HepG2 (cell line): ENCODE measurements at regions not wholly inside any gene's neighbourhood (a gene's known extent, or its start where the extent isn't known, plus 50 kb on each side); places are given as distances from the start of the nearest gene placed in this dataset.

ENCODE experiments used
- ATAC-seq: fragments of 200-7000 bp; cut with Tn5 transposase; 3 replicates; pipeline ENCODE4 v1.9.1; 2020; ENCODE audit warnings: mild to moderate bottlenecking, moderate library complexity
- BruUV-seq: library from RNA; stranded (reverse); fragments of 400-500 nt; replicated peaks from 2 replicates; lab custom pipeline; 2021; lab: Mats Ljungman, UMichigan
- CTCF ChIA-PET: fragments of 300-600 bp; formaldehyde crosslinking; extraction: SDS; loops from one replicate; lab custom pipeline; 2021; ENCODE audit warnings: low total read pairs, inconsistent platforms, low intra/inter-chr PET ratio; lab: Yijun Ruan, JAX
- POLR2A ChIA-PET: fragments of 350-600 bp; sonication (Branson Sonifier 250); formaldehyde crosslinking; loops from one replicate; lab custom pipeline; 2020; ENCODE audit warnings: antibody characterized with exemption, inconsistent platforms; lab: Yijun Ruan, JAX
- DNase-seq: peaks from one replicate; pipeline ENCODE4 v3.0.0-alpha.2; 2015; ENCODE audit warnings: low spot score
- FAIRE-seq: peaks from 3 replicates; lab custom pipeline; 2011; peaks lifted over from hg19 to GRCh38; lab: Jason Lieb, UNC
- H2AFZ ChIP-seq: one replicate; pipeline ENCODE4 v1.6.1; 2011; ENCODE audit warnings: low read length, inconsistent platforms
- H3K27ac ChIP-seq: fragments of 300-600 bp; 3 replicates; pipeline ENCODE4 v1.8.0; 2011; ENCODE audit warnings: mixed run types, mild to moderate bottlenecking, mixed read lengths, low read length, inconsistent platforms; ENCODE audit not compliant: insufficient read depth; ENCODE audit errors: extremely low read length
- H3K27me3 ChIP-seq, 2 experiments: fragments of 200-600 bp in 1 of 2; 2 replicates in 1 of 2; 3 replicates in 1 of 2; pipeline versions ENCODE4 v1.6.0 to v1.8.0; 2011; ENCODE audit warnings: low read length in 2 of 2, mild to moderate bottlenecking in 2 of 2, moderate library complexity in 2 of 2, inconsistent platforms in 1 of 2; ENCODE audit not compliant: insufficient read depth in 2 of 2, control insufficient read depth in 1 of 2
- H3K36me3 ChIP-seq, 2 experiments: fragments of 200-600 bp in 1 of 2; replicated peaks in 1 of 2; 2 replicates in 1 of 2; 3 replicates in 1 of 2; pipeline versions ENCODE4 v1.5.1 to v1.8.0; 2011; ENCODE audit warnings: low read length in 2 of 2, inconsistent platforms in 1 of 2; ENCODE audit not compliant: insufficient read depth in 2 of 2, control insufficient read depth in 1 of 2
- H3K4me1 ChIP-seq: 2 replicates; pipeline ENCODE4 v1.5.1; 2012; ENCODE audit warnings: low read length, inconsistent platforms; ENCODE audit not compliant: insufficient read depth
- H3K4me2 ChIP-seq: 2 replicates; pipeline ENCODE4 v1.6.0; 2011; ENCODE audit warnings: low read depth, low read length, inconsistent platforms
- H3K4me3 ChIP-seq, 3 experiments: fragments of 200-600 bp in 1 of 3; sonication (generic), shearing (Covaris generic) in 1 of 3; replicated peaks in 1 of 3; 2 replicates each; pipeline ENCODE4 v1.5.1; 2011 to 2016; ENCODE audit warnings: low read length in 3 of 3, inconsistent platforms in 2 of 3, low read depth in 2 of 3, mild to moderate bottlenecking in 2 of 3, control low read depth in 1 of 3, mixed read lengths in 1 of 3; ENCODE audit not compliant: insufficient read depth in 1 of 3
- H3K79me2 ChIP-seq: one replicate; pipeline ENCODE4 v1.6.1; 2011; ENCODE audit warnings: low read length, inconsistent platforms; ENCODE audit not compliant: insufficient read depth
- H3K9ac ChIP-seq: 2 replicates; pipeline ENCODE4 v1.6.0; 2011; ENCODE audit warnings: mild to moderate bottlenecking, low read depth, low read length, inconsistent platforms; ENCODE audit not compliant: insufficient read depth
- H3K9me3 ChIP-seq: 2 replicates; pipeline ENCODE4 v1.5.1; 2012; ENCODE audit warnings: mild to moderate bottlenecking, low read length
- H4K20me1 ChIP-seq: 2 replicates; pipeline ENCODE4 v1.6.0; 2011; ENCODE audit warnings: inconsistent platforms, mild to moderate bottlenecking, low read length, moderate library complexity; ENCODE audit not compliant: insufficient read depth
- ATAD3A ChIP-seq: sonication (generic); formaldehyde crosslinking; IDR thresholded peaks from 2 replicates; pipeline ENCODE4 v1.4.0; 2020; ENCODE audit warnings: missing genetic modification reagents
- EZH2 ChIP-seq: conservative IDR thresholded peaks from 2 replicates; pipeline ENCODE4 v1.6.1; 2012; ENCODE audit warnings: mild to moderate bottlenecking, low read depth, low read length, moderate library complexity
- HNRNPLL ChIP-seq: fragments of 200-400 bp; formaldehyde crosslinking; IDR thresholded peaks from 2 replicates; pipeline ENCODE4 v1.6.1; 2017; ENCODE audit warnings: mild to moderate bottlenecking, low read depth, low read length; ENCODE audit not compliant: poor library complexity, severe bottlenecking
- IKZF1 ChIP-seq: fragments of 450-650 bp; IDR thresholded peaks from 2 replicates; pipeline ENCODE4 v1.7.1; 2016
- KAT8 ChIP-seq: IDR thresholded peaks from 2 replicates; pipeline ENCODE4 v1.6.1; 2016; ENCODE audit warnings: missing genetic modification reagents, missing compliant biosample characterization
- KDM3A ChIP-seq: IDR thresholded peaks from 2 replicates; pipeline ENCODE4 v1.6.1; 2018; ENCODE audit warnings: low read depth, missing compliant biosample characterization
- MEIS1 ChIP-seq: sonication (generic); formaldehyde crosslinking; IDR thresholded peaks from 2 replicates; pipeline ENCODE4 v1.9.0; 2021; ENCODE audit warnings: mild to moderate bottlenecking, missing genetic modification reagents, moderate library complexity, borderline replicate concordance
- MLLT10 ChIP-seq: sonication (generic); formaldehyde crosslinking; IDR thresholded peaks from 2 replicates; pipeline ENCODE4 v1.4.0; 2020; ENCODE audit warnings: missing genetic modification reagents
- NKX3-1 ChIP-seq: sonication (generic); formaldehyde crosslinking; IDR thresholded peaks from 2 replicates; pipeline ENCODE4 v1.5.0; 2020; ENCODE audit warnings: missing genetic modification reagents
- ZMYM4 ChIP-seq: sonication (generic); formaldehyde crosslinking; IDR thresholded peaks from 2 replicates; pipeline ENCODE4 v1.8.1; 2023; ENCODE audit warnings: mild to moderate bottlenecking, missing genetic modification reagents
- ZNF24 ChIP-seq: fragments of 450-650 bp; IDR thresholded peaks from 2 replicates; pipeline ENCODE4 v1.6.1; 2017; ENCODE audit warnings: antibody characterized with exemption, mild to moderate bottlenecking
- ZNF274 ChIP-seq: sonication (generic); formaldehyde crosslinking; IDR thresholded peaks from 2 replicates; pipeline ENCODE4 v1.5.1; 2020; ENCODE audit warnings: mild to moderate bottlenecking, missing genetic modification reagents
- ZNF44 ChIP-seq: sonication (generic); formaldehyde crosslinking; IDR thresholded peaks from 2 replicates; pipeline ENCODE4 v1.5.1; 2020; ENCODE audit warnings: mild to moderate bottlenecking, missing genetic modification reagents
- ZNF557 ChIP-seq: sonication (generic); formaldehyde crosslinking; IDR thresholded peaks from 2 replicates; pipeline ENCODE4 v1.4.0; 2020; ENCODE audit warnings: missing genetic modification reagents
- ZNF761 ChIP-seq: sonication (generic); formaldehyde crosslinking; conservative IDR thresholded peaks from 2 replicates; pipeline ENCODE4 v1.4.0; 2020; ENCODE audit warnings: mild to moderate bottlenecking, missing genetic modification reagents
- WGBS: methylation state at CpG from one replicate; pipeline ENCODE4 v1.1.6; 2017; ENCODE audit warnings: low lambda C conversion rate; 5-methylcytosine and 5-hydroxymethylcytosine counted together
- in situ Hi-C: cut with HindIII; loops from 2 replicates; pipeline ENCODE4 v1.10.0; 2017; ENCODE audit warnings: low pct_unique_long_range_greater_than_20kb; ENCODE audit not compliant: extremely low pct_ligation_motif_present
- intact Hi-C: fragments of 100-400 bp; cut with micrococcal nuclease; formaldehyde crosslinking; loops from one replicate; pipeline ENCODE4 v1.10.0; 2022; ENCODE audit not compliant: unreplicated experiment
- TF ChIP-seq, protein P1 (sequence below): sonication (generic); formaldehyde crosslinking; IDR thresholded peaks from 2 replicates; pipeline ENCODE4 v1.4.0; 2020; ENCODE audit warnings: mild to moderate bottlenecking, missing genetic modification reagents
- TF ChIP-seq, protein P2 (sequence below): sonication (generic); formaldehyde crosslinking; IDR thresholded peaks from 2 replicates; pipeline ENCODE4 v1.4.0; 2020; ENCODE audit warnings: missing genetic modification reagents
- TF ChIP-seq, protein P3 (sequence below), 2 experiments: sonication (generic) in 1 of 2; formaldehyde crosslinking in 1 of 2; IDR thresholded peaks; 2 replicates each; pipeline versions ENCODE4 v1.4.0 to v1.6.1; 2018 to 2020; ENCODE audit warnings: missing genetic modification reagents in 2 of 2, borderline replicate concordance in 1 of 2, low read depth in 1 of 2, mild to moderate bottlenecking in 1 of 2, missing biosample characterization in 1 of 2
- TF ChIP-seq, protein P4 (sequence below): sonication (generic); formaldehyde crosslinking; IDR thresholded peaks from 2 replicates; pipeline ENCODE4 v1.4.0; 2020; ENCODE audit warnings: missing genetic modification reagents

DNA sequence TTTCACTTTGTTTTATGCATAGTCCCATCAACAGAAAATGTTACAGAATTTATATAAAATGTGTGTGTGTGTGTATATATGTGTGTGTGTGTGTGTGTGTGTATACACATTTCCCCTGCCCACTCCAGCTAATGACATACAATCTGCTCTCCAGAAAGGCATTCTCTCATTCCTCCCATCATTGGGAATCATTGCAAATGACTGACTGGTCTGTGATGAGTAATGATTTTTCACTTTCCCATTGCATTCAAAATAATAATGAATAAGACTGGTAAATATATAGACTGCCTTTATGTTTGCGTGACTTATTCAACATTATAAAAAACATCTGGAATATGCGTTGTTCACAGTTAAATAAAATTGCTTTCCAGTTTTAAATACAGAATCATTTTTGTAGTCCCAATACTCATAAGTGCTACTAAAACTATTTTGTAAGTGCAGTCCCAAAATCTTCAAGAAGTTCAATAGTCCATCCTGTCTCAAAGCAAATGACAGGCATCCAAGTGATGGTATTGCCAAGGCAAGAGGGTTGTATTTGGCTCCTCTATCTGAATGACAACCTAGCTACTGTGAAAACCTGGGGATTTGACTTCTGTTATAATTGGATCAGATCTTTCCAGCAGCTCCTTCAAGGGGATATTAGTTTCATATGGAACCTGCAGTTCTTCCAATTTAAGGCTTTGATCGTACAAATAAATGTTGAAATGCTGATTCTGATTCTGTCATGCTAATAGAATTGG lies 150.9 kb downstream of the POLR1F start:
- Histone ChIP-seq H3K27ac (no peak overlapping the region), H3K4me2 (no peak overlapping the region), H3K9me3 (peaks cover 70% of the 10 kb centered on the region), H3K4me1 (no peaks in the 10 kb centered on the region), H2AFZ (no peak overlapping the region), H3K27me3 (no peaks in the 10 kb centered on the region), H3K4me3 (no peak overlapping the region), H4K20me1 (no peaks in the 10 kb centered on the region), H3K9ac (no peak overlapping the region), H3K36me3 (no peaks in the 10 kb centered on the region), H3K79me2 (no peaks in the 10 kb centered on the region)
- intact Hi-C loops, result no loop called here
- BruUV-seq, result no TSS peak
- in situ Hi-C loops, result no loop called here
- ChIA-PET POLR2A (no interaction called here), CTCF (no interaction called here)
- 30% methylated on average over 3 of the region's 3 CpGs for WGBS
- no peak for DNase-seq
- no peak for ATAC-seq
- FAIRE-seq, result no peak
- TF ChIP-seq ZMYM4 (CRISPR knock-in tag), result no peak
- TF ChIP-seq, protein P1, sequence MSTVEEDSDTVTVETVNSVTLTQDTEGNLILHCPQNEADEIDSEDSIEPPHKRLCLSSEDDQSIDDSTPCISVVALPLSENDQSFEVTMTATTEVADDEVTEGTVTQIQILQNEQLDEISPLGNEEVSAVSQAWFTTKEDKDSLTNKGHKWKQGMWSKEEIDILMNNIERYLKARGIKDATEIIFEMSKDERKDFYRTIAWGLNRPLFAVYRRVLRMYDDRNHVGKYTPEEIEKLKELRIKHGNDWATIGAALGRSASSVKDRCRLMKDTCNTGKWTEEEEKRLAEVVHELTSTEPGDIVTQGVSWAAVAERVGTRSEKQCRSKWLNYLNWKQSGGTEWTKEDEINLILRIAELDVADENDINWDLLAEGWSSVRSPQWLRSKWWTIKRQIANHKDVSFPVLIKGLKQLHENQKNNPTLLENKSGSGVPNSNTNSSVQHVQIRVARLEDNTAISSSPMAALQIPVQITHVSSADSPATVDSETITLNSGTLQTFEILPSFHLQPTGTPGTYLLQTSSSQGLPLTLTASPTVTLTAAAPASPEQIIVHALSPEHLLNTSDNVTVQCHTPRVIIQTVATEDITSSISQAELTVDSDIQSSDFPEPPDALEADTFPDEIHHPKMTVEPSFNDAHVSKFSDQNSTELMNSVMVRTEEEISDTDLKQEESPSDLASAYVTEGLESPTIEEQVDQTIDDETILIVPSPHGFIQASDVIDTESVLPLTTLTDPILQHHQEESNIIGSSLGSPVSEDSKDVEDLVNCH (CRISPR knock-in tag), result no peak
- no peak for TF ChIP-seq KAT8 (CRISPR knock-in tag)
- TF ChIP-seq, protein P2, sequence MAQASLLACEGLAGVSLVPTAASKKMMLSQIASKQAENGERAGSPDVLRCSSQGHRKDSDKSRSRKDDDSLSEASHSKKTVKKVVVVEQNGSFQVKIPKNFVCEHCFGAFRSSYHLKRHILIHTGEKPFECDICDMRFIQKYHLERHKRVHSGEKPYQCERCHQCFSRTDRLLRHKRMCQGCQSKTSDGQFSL (CRISPR knock-in tag), result no peak
- TF ChIP-seq ZNF557, result no peak
- TF ChIP-seq IKZF1, result no peak
- no peak for TF ChIP-seq ATAD3A (CRISPR knock-in tag)
- TF ChIP-seq HNRNPLL, result no peak
- TF ChIP-seq NKX3-1, result no peak
- TF ChIP-seq ZNF44 (CRISPR knock-in tag), result no peak
- TF ChIP-seq ZNF24, result no peak
- no peak for TF ChIP-seq MEIS1 (CRISPR knock-in tag)
- no peak for TF ChIP-seq ZNF274 (CRISPR knock-in tag)
- TF ChIP-seq MLLT10 (CRISPR knock-in tag), result no peak
- TF ChIP-seq ZNF761 (CRISPR knock-in tag), result no peak
- TF ChIP-seq, protein P3, sequence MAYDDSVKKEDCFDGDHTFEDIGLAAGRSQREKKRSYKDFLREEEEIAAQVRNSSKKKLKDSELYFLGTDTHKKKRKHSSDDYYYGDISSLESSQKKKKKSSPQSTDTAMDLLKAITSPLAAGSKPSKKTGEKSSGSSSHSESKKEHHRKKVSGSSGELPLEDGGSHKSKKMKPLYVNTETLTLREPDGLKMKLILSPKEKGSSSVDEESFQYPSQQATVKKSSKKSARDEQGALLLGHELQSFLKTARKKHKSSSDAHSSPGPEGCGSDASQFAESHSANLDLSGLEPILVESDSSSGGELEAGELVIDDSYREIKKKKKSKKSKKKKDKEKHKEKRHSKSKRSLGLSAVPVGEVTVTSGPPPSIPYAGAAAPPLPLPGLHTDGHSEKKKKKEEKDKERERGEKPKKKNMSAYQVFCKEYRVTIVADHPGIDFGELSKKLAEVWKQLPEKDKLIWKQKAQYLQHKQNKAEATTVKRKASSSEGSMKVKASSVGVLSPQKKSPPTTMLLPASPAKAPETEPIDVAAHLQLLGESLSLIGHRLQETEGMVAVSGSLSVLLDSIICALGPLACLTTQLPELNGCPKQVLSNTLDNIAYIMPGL (CRISPR knock-in tag; IDR thresholded peaks at IDR 0.05; ENCODE audit: borderline replicate concordance in 1 of 2, low read depth in 1 of 2), result no peak
- TF ChIP-seq KDM3A (CRISPR knock-in tag), result no peak
- TF ChIP-seq EZH2, result no peak
- TF ChIP-seq, protein P4, sequence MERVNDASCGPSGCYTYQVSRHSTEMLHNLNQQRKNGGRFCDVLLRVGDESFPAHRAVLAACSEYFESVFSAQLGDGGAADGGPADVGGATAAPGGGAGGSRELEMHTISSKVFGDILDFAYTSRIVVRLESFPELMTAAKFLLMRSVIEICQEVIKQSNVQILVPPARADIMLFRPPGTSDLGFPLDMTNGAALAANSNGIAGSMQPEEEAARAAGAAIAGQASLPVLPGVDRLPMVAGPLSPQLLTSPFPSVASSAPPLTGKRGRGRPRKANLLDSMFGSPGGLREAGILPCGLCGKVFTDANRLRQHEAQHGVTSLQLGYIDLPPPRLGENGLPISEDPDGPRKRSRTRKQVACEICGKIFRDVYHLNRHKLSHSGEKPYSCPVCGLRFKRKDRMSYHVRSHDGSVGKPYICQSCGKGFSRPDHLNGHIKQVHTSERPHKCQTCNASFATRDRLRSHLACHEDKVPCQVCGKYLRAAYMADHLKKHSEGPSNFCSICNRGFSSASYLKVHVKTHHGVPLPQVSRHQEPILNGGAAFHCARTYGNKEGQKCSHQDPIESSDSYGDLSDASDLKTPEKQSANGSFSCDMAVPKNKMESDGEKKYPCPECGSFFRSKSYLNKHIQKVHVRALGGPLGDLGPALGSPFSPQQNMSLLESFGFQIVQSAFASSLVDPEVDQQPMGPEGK (CRISPR knock-in tag), result no peak
